Natural killer cell treated with Interleukin-12 subunit alpha and Interleukin-12 subunit beta and Interleukin-15 and Interleukin-18, amount 100 ng/mL, for 72 hours (primary cell): ENCODE measurements at regions not wholly inside any gene's neighbourhood (a gene's known extent, or its start where the extent isn't known, plus 50 kb on each side); places are given as distances from the start of the nearest gene placed in this dataset.
"Not testable (repeated sequence)": the region's sequence is repeated elsewhere in the genome, so short reads cannot be mapped to it uniquely, and the experiment has no call there.

ENCODE experiments used
- ATAC-seq, 2 donors: fragments of 150-1000 bp; cut with Tn5 transposase in 1 of 2; sonication (Bioruptor Pico), chemical (Tn5 transposase) in 1 of 2; 2 replicates each; pipeline ENCODE4 v1.10.0; 2021
- DNase-seq: peaks from one replicate; pipeline ENCODE4 v3.0.0; 2022; ENCODE audit warnings: low spot score
- H3K27ac Mint-ChIP-seq, 2 donors: 1 replicate in 1 of 2; 2 replicates in 1 of 2; pipeline ENCODE4 v1.8.0; 2022; ENCODE audit warnings: mixed read lengths in 2 of 2, mild to moderate bottlenecking in 1 of 2, moderate library complexity in 1 of 2
- H3K27me3 Mint-ChIP-seq, 2 donors: 1 replicate in 1 of 2; 2 replicates in 1 of 2; pipeline ENCODE4 v1.8.0; 2022; ENCODE audit warnings: mixed read lengths in 2 of 2
- H3K36me3 Mint-ChIP-seq: one replicate; pipeline ENCODE4 v1.8.0; 2022; ENCODE audit warnings: mixed read lengths
- H3K4me1 Mint-ChIP-seq, 2 donors: 1 replicate in 1 of 2; 2 replicates in 1 of 2; pipeline ENCODE4 v1.8.0; 2022; ENCODE audit warnings: low read depth in 2 of 2, mixed read lengths in 2 of 2, mild to moderate bottlenecking in 1 of 2
- H3K4me3 Mint-ChIP-seq: one replicate; pipeline ENCODE4 v1.8.0; 2022; ENCODE audit warnings: mixed read lengths
- H3K9me3 Mint-ChIP-seq: 2 replicates; pipeline ENCODE4 v1.8.0; 2022; ENCODE audit warnings: mixed read lengths

DNA sequence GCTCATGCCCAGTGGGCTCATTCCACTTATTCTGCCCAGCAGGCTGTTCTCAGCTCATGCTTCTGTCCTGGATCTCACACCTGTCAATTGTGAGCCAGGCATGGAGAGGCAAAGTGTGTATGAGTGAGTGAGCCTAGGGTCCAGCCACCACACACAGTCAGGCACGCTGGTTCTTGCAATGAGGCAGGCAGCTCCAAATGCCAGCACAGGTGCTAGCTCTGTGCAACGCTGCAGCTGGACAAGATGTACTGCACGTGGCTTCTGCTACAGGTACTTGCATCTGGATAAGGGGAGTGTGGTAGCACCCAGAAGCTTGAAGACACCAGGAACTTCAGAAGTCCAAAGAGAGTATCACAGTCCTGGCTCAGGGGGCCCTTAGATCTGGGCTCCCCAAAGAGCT, 1249.4 kb upstream of the IGFBP7 start:
- Mint-ChIP-seq H3K9me3 (peaks cover 10% of the 10 kb centered on the region), H3K27ac (no peak overlapping the region), H3K36me3 (peaks cover 6% of the 10 kb centered on the region), H3K4me1 (no peaks in the 10 kb centered on the region), H3K27me3 (no peaks in the 10 kb centered on the region), H3K4me3 (no peak overlapping the region)
- ATAC-seq = no peak
- DNase-seq = no peak

DNA sequence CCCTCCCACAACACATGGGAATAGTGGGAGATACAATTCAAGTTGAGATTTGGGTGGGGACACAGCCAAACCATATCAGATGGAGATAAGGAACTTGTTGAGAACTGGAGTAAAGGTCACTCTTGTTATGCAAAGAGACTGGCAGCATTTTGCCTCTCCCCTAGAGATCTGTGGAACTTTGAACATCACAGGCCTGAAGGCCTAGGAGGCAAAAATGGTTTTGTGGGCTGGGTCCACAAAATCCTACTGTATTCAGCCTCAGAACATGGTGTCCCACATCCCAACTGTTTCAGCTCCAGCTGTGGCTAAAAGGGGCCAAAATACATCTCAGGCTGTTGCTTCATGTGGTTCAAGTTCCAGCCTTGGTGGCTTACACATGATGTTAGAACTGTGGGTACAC, 1247.8 kb upstream of the IGFBP7 start:
- Mint-ChIP-seq H3K36me3 (peaks cover 6% of the 10 kb centered on the region), H3K9me3 (peaks cover 10% of the 10 kb centered on the region), H3K27ac (no peak overlapping the region), H3K4me3 (no peak overlapping the region), H3K4me1 (no peaks in the 10 kb centered on the region), H3K27me3 (no peaks in the 10 kb centered on the region)
- ATAC-seq (no peak), DNase-seq (no peak)

DNA sequence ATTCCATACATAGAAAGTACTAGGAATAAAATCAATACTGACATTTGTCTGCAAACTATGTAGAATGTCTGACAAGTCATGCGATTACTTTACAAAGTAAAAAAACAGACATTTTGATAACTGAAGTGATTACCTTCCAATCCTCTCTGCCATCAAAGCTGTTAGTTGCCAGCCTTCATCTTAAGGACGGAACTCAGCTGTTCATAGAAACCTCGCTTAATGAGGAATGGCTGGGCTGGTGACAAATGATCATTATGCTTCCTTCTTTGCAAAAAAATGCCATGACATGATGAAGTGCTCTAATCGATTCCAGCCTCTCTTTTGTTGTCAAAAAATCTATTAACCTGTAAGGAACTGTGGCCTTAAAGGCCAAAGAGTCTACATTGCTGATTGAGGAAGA, 1214.9 kb upstream of the IGFBP7 start:
- no peak overlapping the region for H3K27ac Mint-ChIP-seq
- peaks cover 6% of the 10 kb centered on the region for H3K9me3 Mint-ChIP-seq
- H3K36me3 Mint-ChIP-seq = no peaks in the 10 kb centered on the region
- H3K4me1 Mint-ChIP-seq = no peaks in the 10 kb centered on the region
- H3K27me3 Mint-ChIP-seq = no peaks in the 10 kb centered on the region
- ATAC-seq (no peak), DNase-seq (no peak)
- H3K4me3 Mint-ChIP-seq = no peak overlapping the region

DNA sequence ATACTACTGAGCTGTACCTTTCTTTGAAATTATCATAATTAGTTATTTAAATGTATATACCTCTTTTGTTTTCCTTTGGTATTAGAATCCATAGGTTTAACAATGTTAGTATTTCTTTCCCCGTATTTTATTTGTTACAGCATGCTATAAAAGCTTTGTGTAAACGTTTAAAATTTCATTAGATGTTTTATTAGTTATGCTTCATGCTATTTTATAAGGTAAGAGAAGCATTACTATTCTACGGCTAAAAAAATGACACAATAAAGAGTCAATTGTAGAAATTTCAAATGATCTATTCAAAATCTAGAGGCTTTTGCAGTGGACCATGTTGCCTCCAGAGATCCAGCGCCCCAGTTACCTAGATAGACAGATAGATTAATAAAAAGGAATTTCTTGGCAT, 1203.3 kb upstream of the IGFBP7 start:
- no peak for ATAC-seq
- Mint-ChIP-seq H3K9me3 (peaks cover 9% of the 10 kb centered on the region), H3K27me3 (no peaks in the 10 kb centered on the region), H3K4me3 (no peak overlapping the region), H3K4me1 (no peaks in the 10 kb centered on the region), H3K36me3 (no peaks in the 10 kb centered on the region), H3K27ac (no peak overlapping the region)
- no peak for DNase-seq

DNA sequence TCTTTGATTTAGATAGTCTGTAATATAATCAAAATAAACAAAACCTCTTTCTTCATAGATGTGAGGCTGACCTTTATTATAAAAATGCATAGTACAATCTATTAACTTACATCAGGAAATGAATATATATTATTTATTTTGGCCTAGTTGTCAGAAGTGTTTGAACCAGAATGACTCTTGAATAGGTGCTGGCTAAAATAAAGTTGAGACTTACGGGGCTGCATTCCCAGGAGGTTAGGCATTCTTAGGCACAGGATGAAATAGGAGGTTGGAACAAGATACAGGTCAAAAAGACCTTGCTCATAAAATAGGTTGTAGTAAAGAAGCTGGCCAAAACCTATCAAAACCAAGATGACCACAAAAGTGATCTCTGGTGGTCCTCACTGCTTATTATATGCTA, 1193.3 kb upstream of the IGFBP7 start:
- ATAC-seq (no peak), DNase-seq (no peak)
- Mint-ChIP-seq H3K4me1 (no peaks in the 10 kb centered on the region), H3K27ac (no peak overlapping the region), H3K36me3 (peaks cover 5% of the 10 kb centered on the region), H3K9me3 (peaks cover 11% of the 10 kb centered on the region), H3K4me3 (no peak overlapping the region), H3K27me3 (no peaks in the 10 kb centered on the region)

DNA sequence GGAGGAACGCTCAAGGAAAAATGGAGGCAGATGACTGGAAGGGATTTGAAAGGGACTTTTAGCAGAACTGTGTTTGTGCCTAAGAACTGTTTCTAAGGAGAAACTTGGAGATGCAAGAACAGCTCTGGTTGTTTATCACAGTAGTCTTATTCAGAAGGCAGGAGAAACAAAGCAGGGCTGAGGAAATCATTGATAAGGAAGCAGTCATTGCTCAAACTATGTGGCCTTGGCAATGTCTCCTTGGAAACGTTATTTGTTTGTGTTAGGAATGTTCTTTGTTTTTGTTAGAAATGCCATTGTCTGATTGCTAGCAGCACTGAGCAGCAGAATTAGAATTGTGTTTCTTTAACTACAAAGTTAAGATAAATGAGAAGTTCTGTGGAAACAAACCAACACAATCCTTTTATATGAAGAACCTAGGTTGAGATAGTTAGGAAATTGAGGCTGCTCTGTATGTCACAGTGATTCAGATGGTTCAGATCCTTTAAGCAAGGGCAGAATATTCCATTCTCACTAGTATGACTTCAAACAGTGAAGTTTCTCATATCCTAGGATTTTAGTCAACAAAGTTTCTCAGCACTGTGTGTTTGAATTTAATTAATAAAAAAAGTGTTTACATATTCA, 1191.3 kb upstream of the IGFBP7 start:
- Mint-ChIP-seq H3K27me3 (no peaks in the 10 kb centered on the region), H3K4me1 (no peaks in the 10 kb centered on the region), H3K36me3 (peaks cover 5% of the 10 kb centered on the region)

DNA sequence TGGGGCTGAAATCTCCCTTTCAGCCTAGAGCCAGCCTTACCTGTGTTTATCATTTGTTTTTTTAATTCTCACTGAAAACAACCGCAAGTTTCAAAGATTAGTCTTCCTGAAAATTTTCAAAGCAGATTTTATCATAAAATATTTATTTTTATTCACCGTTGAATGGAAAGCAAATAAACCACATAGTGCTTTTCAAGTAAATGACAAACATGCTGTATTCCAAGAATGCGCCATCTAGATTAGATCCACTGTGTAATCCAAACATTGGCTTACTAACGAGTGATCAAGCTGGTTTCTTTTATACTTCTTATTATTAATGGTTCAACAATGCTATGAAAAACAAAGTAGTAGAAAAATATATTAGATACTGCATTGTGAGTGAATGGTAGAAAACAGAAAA, 1176.2 kb upstream of the IGFBP7 start:
- Mint-ChIP-seq H3K9me3 (peaks cover 9% of the 10 kb centered on the region), H3K27me3 (no peaks in the 10 kb centered on the region)
- no peak for ATAC-seq

More for the DNA sequence above, 1191.3 kb upstream of the IGFBP7 start:
- Mint-ChIP-seq H3K27ac (no peak overlapping the region), H3K4me3 (no peak overlapping the region), H3K9me3 (peaks cover 8% of the 10 kb centered on the region)
- DNase-seq = no peak
- no peak for ATAC-seq

DNA sequence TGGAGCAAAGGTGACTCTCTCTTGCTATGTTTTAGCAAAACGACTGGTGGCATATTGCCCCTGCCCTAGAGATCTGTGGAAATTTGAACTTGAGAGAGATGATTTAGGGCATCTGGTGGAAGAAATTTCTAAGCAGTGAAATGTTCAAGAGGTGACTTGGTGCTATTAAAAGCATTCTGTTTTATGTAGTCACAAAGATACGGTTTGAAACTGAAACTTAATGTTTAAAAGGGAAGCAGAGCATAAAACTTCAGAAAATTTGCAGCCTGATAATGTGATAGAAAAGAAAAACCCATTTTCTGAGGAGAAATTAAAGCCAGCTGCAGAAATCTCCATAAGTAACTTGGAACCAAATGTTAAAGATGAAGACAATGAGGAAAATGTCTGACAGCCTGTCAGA, 1170.7 kb upstream of the IGFBP7 start:
- not testable (repeated sequence) for H3K4me1 Mint-ChIP-seq, H3K9me3 Mint-ChIP-seq, H3K36me3 Mint-ChIP-seq, H3K27ac Mint-ChIP-seq, H3K27me3 Mint-ChIP-seq, H3K4me3 Mint-ChIP-seq, DNase-seq, ATAC-seq

More for the DNA sequence above, 1176.2 kb upstream of the IGFBP7 start:
- H3K4me1 Mint-ChIP-seq = no peaks in the 10 kb centered on the region
- H3K36me3 Mint-ChIP-seq = no peaks in the 10 kb centered on the region
- no peak for DNase-seq
- no peak overlapping the region for H3K4me3 Mint-ChIP-seq
- no peak overlapping the region for H3K27ac Mint-ChIP-seq

DNA sequence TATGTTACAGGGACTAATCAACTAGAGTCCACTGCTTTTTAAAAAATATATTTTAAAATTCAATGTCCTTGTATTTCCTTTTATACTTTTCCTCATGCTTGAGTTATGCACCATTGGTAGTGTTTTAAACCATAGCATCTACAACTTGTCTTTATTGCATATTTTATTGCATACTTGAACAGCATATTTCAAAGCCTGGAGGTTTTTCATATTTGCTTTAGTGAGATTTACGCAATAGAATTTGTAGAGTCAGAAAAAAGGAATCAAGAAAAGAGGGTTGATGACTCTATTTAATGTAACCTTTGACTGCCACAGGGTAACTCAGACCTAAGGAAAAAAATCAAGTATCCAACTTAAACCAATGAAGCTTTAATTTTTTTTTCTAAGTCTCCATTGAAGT, 1165.7 kb upstream of the IGFBP7 start:
- Mint-ChIP-seq H3K36me3 (no peaks in the 10 kb centered on the region), H3K27ac (no peak overlapping the region), H3K9me3 (peaks cover 16% of the 10 kb centered on the region), H3K4me1 (no peaks in the 10 kb centered on the region), H3K27me3 (no peaks in the 10 kb centered on the region), H3K4me3 (no peak overlapping the region)
- no peak for DNase-seq
- ATAC-seq = no peak

DNA sequence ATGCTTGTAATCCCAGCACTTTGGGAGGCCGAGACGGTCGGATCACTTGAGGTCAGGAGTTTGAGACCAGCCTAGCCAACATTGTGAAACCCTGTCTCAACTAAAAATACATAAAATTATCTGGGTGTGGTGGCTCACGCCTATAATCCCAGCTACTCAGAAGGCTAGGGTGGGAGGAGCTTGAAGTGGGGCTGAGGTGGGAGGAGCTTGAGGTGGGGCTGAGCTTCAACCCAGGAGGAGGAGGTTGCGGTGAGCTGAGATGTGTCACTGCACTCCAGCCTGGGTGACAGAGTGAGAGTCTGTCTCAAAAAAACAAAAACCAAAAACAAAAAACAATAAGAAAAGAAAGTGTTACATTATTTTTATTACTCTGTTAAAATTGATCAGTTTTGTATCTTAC, 1164.4 kb upstream of the IGFBP7 start:
- H3K27me3 Mint-ChIP-seq = no peaks in the 10 kb centered on the region
- no peak overlapping the region for H3K4me3 Mint-ChIP-seq
- DNase-seq (no peak), ATAC-seq (no peak)
- peaks cover 12% of the 10 kb centered on the region for H3K9me3 Mint-ChIP-seq
- H3K4me1 Mint-ChIP-seq = no peaks in the 10 kb centered on the region
- H3K27ac Mint-ChIP-seq = no peak overlapping the region
- no peaks in the 10 kb centered on the region for H3K36me3 Mint-ChIP-seq

DNA sequence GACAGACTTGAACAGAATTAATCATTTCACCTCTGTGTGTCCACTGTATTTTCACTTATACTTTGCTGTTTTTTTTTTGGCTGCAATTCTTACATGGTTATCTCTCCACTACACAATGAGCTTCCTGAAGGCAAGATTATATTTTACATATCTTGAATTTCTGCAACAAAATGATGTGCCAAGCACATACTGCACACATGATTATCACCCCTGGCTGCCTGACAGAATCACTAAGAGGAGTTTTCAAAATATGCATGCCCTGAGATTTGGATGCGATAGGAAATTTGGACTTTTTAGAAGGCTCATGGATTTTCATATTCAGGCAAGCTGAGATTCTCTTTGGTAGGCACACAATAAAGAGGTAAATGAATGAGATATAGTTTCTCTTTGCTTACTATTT, 1162.1 kb upstream of the IGFBP7 start:
- no peak for DNase-seq
- no peak overlapping the region for H3K27ac Mint-ChIP-seq
- no peaks in the 10 kb centered on the region for H3K27me3 Mint-ChIP-seq
- no peak for ATAC-seq
- no peak overlapping the region for H3K4me3 Mint-ChIP-seq
- H3K9me3 Mint-ChIP-seq = peaks cover 26% of the 10 kb centered on the region
- no peaks in the 10 kb centered on the region for H3K4me1 Mint-ChIP-seq
- H3K36me3 Mint-ChIP-seq = peaks cover 5% of the 10 kb centered on the region

DNA sequence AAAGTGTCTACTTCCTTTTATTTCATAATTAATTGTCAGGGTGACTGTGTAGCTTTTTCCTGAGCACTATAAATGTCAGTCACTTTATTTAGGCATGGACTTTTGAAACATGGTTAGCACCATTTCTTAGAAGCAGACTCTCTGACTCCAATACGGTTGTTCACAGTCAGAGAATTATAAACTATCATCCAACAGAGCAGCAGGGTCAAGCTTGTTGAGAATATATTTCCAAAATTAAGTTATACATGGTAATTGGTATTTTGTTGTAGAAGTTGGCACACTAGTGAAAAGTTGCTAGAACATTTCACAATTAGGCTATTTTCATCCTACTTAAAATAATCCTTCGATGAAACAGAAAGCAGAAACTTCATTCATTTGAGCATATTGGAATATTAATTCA, 1155.5 kb upstream of the IGFBP7 start:
- no peaks in the 10 kb centered on the region for H3K27me3 Mint-ChIP-seq
- DNase-seq (no peak), ATAC-seq (no peak)
- peaks cover 15% of the 10 kb centered on the region for H3K9me3 Mint-ChIP-seq
- H3K27ac Mint-ChIP-seq = no peak overlapping the region
- H3K4me3 Mint-ChIP-seq = no peak overlapping the region
- H3K36me3 Mint-ChIP-seq = peaks cover 5% of the 10 kb centered on the region
- H3K4me1 Mint-ChIP-seq = no peaks in the 10 kb centered on the region

DNA sequence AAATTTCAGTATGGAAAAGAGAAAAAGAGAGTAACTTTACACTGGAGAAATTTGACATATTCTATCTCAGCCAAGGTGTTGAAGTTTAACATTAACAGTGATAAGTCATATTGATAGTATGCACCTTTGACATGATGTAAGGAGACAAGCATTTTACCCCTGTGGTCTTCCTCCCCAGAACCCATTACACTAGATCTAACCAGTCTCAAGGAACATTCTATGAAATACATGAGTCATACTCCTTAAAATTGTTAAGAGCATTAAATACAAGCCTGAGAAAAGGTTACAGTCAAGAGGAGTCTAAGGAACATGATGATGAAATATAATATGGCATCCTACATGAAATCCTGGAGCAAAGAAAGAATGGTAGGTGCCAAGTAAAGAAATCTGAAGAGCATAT, 1151.3 kb upstream of the IGFBP7 start:
- no peaks in the 10 kb centered on the region for H3K27me3 Mint-ChIP-seq
- peaks cover 9% of the 10 kb centered on the region for H3K9me3 Mint-ChIP-seq
- no peak overlapping the region for H3K27ac Mint-ChIP-seq
- no peaks in the 10 kb centered on the region for H3K4me1 Mint-ChIP-seq
- DNase-seq = no peak
- no peaks in the 10 kb centered on the region for H3K36me3 Mint-ChIP-seq
- no peak overlapping the region for H3K4me3 Mint-ChIP-seq
- ATAC-seq = no peak

DNA sequence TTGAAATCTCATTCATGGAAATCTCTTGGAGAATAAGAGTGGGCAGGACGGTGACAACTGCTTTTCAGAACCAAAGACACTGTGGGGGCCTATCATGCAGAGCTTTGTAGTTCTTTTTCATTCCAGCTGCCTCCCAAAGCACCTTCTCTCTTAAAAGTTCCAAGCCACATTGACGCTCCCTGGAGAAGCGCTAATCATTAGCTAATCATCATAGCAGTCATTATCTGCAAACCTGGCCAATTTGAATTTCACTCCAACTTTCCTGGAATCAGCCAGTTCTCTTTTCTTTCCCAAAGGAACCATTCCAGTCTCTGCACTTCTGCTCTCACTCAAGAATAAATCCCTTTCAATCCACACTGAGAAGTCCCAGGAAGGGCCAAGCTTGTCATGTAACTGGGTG, 1144.1 kb upstream of the IGFBP7 start:
- Mint-ChIP-seq H3K9me3 (peaks cover 17% of the 10 kb centered on the region), H3K4me3 (no peak overlapping the region), H3K4me1 (no peaks in the 10 kb centered on the region), H3K27ac (no peak overlapping the region), H3K36me3 (no peaks in the 10 kb centered on the region), H3K27me3 (no peaks in the 10 kb centered on the region)
- no peak for ATAC-seq
- no peak for DNase-seq

DNA sequence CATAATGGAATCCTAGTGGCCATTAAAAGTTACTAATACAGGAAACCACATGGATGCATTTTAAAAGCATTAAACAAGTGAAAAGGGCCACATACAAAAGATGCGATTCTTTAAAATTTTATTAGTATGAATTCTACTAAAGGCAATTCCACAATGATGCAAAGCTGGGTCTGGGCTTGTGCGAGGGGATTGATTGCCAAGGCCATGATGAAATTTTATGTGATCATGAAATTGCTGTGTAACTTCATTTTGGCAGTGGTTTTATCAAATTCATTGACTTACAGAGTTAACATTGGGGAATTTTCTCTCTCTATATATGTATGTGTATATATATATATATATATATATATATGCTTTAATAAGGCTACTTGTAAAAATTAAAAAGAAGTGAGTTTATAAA, 1142.5 kb upstream of the IGFBP7 start:
- Mint-ChIP-seq H3K4me1 (no peaks in the 10 kb centered on the region), H3K36me3 (no peaks in the 10 kb centered on the region), H3K27ac (no peak overlapping the region), H3K27me3 (no peaks in the 10 kb centered on the region), H3K9me3 (peaks cover 11% of the 10 kb centered on the region), H3K4me3 (no peak overlapping the region)
- ATAC-seq (no peak), DNase-seq (no peak)
